22Rv1 (cell line): ENCODE measurements at regions not wholly inside any gene's neighbourhood (a gene's known extent, or its start where the extent isn't known, plus 50 kb on each side); places are given as distances from the start of the nearest gene placed in this dataset.
A peak's percentile ranks its signal among the peaks of the same experiment; 100 is the strongest.

Experiments used
- H3K27ac ChIP-seq: fragments of 450-650 bp; 2 replicates; pipeline ENCODE4 v1.5.1; 2017
- ZFX ChIP-seq: fragments of 450-650 bp; IDR thresholded peaks from 2 replicates; pipeline ENCODE4 v1.6.1; 2017; ENCODE audit warnings: antibody characterized with exemption, borderline replicate concordance
- TF ChIP-seq, protein P1 (sequence below): fragments of 450-650 bp; IDR thresholded peaks from 2 replicates; pipeline ENCODE4 v1.5.1; 2017; ENCODE audit warnings: mild to moderate bottlenecking

DNA sequence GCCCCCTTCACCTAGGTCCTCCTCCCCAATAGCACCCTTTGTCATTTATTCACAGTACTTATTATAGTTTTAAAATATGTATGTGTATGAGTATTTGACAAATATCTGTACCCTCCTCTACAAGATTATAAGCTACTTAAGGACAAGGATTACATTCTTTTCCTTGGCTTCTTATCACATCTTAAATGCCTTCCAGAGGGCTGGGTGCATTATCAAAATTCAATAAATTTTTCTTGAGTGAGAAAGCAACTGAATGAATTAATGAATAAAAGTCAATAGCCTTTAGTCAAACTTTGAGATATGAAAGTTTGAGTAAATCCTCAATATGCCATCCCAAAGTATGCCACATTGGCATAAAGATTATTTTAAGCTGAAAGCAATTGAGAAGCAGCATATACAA is 621.7 kb downstream of the DNAH5 start:
- TF ChIP-seq ZFX, result no peak
- TF ChIP-seq, protein P1, sequence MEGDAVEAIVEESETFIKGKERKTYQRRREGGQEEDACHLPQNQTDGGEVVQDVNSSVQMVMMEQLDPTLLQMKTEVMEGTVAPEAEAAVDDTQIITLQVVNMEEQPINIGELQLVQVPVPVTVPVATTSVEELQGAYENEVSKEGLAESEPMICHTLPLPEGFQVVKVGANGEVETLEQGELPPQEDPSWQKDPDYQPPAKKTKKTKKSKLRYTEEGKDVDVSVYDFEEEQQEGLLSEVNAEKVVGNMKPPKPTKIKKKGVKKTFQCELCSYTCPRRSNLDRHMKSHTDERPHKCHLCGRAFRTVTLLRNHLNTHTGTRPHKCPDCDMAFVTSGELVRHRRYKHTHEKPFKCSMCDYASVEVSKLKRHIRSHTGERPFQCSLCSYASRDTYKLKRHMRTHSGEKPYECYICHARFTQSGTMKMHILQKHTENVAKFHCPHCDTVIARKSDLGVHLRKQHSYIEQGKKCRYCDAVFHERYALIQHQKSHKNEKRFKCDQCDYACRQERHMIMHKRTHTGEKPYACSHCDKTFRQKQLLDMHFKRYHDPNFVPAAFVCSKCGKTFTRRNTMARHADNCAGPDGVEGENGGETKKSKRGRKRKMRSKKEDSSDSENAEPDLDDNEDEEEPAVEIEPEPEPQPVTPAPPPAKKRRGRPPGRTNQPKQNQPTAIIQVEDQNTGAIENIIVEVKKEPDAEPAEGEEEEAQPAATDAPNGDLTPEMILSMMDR, result no peak
- no peak overlapping the region for H3K27ac ChIP-seq

DNA sequence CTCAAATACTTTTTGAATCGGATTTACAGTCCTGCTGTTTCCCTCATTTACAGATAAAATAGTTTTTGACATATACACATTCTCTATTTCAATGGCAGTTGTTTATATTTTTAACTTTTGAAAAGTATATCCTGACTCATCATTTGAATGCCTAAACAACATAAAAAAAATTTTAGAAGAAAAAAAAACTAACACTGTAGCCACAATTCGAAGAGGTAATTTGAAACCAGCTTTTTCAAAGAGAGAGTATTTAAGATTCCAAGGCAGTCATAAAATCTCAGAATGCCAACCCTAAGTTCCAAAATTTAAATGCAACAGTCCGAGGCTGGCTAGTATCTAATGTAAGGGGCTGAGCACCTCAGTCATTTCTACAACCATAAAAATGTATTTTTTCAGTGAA is 626.8 kb downstream of the DNAH5 start:
- no peak for TF ChIP-seq ZFX
- TF ChIP-seq, protein P1, result no peak
- no peak overlapping the region for H3K27ac ChIP-seq

DNA sequence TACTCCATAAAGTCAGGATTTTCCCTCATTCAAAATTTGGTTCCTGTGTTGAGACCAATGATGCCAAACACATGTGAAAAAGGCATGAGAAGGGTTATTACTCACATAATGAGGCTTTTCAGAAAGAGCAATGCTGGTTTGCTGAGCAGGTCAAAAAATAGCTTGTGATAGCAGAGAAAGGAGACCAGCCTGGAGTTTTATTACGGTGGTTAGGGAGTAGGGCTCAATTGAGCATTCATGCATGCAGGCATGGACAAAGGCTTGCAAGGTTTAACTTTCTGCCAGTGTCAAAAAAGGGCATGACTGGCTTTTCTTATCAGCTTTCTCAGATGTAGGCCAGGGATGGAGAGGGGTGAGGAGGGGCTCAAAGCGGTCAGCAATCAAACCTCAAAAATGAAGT is 628.3 kb downstream of the DNAH5 start:
- no peak overlapping the region for H3K27ac ChIP-seq
- TF ChIP-seq, protein P1, result no peak
- TF ChIP-seq ZFX, result no peak

DNA sequence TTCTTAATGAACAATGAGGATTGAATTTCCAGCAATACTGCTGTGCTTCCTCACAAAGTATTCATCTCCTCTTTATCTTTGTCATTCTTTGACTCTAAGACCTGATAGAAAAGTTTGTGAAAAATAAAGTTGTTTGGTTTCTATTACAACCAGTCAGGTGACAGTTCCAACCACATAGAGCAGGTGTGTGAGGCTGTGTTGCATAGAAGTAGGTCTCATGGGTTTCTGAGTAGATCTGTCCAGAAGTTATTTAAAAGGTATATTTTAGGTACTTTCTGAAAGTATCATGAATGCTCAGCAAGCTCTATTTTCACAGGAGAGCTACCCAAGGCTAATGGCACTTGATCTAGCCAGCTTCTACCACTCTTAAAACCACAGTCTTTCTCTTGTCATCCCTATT is 637.0 kb downstream of the DNAH5 start:
- no peak overlapping the region for H3K27ac ChIP-seq
- no peak for TF ChIP-seq ZFX
- TF ChIP-seq, protein P1, result no peak

DNA sequence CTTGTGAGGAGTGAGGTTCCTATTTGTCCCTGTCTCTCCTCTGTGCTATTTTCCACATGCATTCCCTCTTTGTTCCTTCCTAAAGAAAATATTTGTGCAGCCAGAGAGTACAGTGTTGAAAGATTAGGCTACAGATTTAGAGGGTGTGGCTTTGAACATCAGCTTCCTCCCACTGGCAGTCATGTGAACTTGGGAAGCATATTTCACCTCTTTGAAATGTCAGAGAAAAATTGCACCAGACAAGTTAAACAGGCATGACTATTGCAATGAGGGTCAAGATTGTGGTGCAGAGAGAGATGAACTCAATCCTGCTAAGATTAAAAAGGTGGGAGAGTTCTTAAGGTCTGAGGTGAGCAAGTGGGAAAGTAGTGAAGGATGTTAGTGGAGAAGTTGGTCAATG is 641.0 kb downstream of the DNAH5 start:
- H3K27ac ChIP-seq, result no peak overlapping the region
- no peak for TF ChIP-seq ZFX

DNA sequence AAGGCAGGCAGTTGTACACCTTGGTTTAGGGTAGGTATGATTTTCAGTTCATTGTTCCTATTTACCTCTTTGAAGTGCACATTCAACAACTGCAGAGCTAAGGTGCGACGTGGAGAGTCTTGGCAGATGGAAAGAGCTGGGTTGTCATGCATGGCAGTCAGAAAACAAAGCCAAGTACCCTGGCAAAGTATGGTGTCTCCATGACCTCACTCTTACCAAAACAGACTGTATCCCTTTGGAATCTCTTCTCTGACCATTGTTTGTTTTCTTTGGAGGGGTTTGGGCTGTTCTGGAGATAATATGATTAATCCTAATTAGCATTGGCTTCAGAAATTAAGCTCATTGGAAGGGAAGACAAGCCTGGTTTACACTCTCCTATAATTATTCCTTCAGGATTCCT is 665.7 kb downstream of the DNAH5 start:
- H3K27ac ChIP-seq, result no peak overlapping the region
- TF ChIP-seq ZFX, result no peak
- TF ChIP-seq, protein P1, result no peak

DNA sequence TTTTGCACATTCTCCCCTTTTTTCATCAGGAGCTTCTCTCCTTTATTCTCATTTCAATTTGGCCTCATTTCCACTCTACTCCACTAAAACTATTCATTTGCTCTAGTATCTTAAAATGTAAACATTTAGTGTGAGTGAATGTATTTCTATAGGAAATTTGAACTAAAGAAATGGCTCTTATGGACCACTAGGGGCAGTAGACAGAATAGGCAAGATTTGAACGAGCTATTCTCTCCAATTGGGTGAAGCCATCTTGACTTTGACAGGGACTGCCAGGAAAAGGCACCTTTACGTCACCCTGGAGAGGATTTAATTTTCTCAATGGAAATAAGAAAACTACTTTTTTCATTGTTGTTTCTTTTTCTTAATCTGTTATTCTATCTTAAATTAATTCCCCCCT is 666.3 kb downstream of the DNAH5 start:
- H3K27ac ChIP-seq, result no peak overlapping the region
- TF ChIP-seq, protein P1, result peak; percentile 70
- no peak for TF ChIP-seq ZFX

DNA sequence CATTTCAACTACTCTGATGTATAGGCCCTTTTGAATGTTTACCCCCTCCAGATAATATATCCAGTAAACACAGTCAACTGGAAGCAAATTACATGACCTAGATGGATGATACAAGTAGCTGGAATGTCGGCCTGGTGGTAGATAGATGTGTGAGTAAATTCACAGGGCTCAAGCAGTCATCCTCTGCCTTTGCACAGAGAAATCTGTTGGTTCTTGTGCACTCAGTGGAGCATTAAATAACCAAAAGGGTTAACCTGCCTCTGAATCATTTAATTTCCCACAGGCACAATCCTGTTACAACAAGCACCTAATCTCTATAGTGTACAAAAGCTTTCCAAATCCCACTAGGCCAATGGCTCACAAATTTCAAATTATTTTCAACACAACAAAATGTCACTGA is 668.3 kb downstream of the DNAH5 start:
- H3K27ac ChIP-seq, result no peak overlapping the region
- no peak for TF ChIP-seq ZFX
- TF ChIP-seq, protein P1, result no peak
